Right lung (tissue), 2 donors: ENCODE measurements at regions not wholly inside any gene's neighbourhood (a gene's known extent, or its start where the extent isn't known, plus 50 kb on each side); places are given as distances from the start of the nearest gene placed in this dataset.

Experiments
- DNase-seq, 2 donors: peaks; one replicate each; pipeline ENCODE4 v3.0.0-alpha.2; 2013

DNA sequence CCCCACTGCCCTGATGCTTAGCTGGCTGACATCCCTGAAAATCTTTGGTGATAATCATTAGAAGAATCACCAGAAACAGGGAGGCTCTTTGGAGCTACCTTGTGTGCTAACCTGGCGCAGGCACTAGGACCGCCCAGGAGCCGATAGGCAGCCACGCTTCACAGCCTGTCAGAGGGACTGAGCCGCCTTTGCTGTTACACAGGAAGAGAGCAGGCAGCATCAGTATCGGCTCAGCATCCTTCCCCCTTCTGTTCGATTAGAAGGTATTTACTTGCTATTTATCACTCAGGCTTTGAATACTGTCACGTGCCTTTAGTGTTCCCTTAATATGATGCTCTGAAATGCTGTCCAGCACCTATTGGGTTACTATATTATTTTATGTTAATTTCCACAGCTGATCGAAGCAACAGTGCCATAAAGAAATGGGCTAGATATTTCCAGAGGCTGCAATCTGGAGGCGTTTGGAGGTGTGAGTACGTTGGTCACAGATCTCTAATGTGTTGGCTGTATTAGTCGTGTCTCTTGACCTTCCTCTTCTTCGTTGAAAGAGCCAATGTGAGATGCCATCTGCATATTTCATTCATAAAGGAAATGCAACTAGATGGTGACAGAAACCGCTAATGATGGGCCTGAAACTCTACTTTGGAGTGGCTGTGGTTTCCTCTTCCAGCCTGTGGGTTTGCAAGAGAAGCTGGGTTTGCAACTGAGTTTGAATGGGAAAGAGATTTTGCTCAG lies 110.4 kb upstream of the RAB27B start:
- DNase-seq, result peak in 1 of 2 donors; percentile 21

DNA sequence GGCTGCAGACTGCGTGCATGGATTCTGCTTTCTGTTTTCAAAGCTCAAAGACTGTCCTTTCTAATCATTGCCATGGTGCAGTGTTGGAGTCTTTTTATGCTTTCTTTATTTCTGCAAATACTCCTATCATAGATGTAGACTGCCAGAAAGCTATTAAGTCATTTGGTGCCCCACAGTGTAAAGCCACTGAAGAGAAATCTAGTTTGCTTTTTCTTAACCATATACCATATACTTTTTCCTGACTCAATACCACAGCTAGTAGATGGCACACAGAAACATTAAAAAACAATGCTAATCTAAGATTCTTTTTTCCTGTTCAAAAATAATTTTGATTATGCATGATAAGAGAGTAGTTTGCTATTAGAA lies 109.9 kb upstream of the RAB27B start:
- no peak for DNase-seq

DNA sequence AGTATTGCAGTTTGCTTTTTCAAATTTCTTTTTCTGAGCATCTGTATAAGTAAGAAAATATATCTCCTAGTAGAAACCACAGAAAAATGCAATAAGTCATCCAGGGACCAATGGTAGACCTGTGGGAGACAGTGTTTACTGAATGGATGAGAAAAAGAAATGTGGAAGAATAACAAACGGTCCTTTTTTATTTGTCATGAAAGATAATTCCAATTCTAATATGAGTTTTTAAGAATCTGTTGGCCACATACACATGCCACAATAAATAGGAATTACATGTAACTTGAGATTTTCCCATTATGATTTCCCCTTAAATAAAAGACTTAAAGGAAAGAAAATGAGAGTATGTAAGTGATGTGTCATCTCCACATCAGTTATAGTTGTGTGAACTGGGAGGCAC lies 107.7 kb upstream of the RAB27B start:
- DNase-seq, result no peak

DNA sequence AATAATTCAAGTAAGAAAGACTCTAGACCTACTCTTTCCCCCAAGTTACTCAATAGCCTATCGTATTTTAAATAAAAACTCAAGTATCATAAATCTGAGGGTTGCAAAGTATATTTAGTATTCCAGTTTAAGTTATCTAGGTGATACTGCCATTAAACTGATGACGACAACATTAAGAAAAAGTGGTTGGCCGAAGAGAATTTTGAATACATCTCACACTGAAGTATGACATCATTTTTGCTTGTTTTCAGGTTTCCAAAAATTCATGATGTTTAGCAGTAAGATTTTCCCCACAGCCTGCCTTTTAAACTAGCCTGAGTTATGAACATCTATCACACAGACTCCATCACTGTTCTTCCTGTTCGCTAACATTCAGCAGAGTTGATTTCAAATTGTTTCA lies 102.1 kb upstream of the RAB27B start:
- no peak for DNase-seq

DNA sequence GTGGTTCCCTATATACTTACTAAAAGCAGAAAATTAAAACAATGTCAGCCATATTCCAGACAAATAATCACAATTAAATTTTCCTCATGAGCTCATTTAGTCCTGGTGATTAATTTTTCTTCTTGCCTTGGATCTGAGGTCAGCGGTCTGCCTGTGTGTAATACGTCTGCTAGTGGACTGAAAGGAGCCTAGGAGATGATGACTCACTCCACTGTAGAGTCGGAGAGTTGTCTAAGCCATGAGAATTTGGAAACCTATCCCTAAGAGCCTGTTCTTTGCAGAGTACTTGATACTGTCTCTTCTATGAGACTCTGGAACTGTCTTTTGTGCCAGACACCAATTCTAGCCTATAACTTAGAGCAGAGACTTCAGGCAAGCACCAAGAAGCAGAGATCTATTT lies 94.2 kb upstream of the RAB27B start:
- no peak for DNase-seq

DNA sequence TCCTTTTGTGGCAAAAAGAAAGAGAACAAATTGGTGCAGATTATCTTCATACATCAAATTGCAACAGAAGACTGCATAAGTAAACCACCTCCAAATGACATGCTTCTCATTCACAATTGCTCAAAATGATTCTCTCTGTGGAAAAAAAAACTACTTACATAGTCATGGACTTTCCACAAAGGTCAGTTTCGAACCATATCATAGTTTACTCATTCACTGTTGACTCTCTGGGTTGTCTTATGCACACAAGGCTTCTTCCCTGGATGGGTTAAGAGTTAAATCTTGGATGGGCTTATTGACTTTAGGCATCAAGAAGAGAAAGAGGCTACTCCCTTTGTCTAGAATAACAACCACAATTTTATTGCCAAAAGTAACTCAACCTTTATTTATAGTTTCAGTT lies 91.3 kb upstream of the RAB27B start:
- DNase-seq, result no peak

DNA sequence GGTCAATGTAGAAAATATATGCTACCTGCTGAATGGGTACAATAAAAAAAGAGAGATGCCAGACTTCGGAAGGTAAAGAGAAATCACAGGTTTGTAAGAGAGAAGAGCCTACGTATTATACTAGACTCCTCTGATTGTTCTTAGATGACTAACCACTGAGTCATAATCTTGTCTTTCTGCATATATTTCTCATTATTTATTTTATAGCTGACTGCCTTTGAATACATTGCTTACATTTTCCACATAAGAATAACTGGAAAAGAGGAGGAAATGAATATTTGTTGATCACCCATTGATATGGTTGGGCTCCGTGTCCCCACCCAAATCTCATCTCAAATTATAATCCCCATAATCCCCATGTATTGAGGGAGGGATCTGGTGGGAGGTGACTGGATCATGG lies 90.3 kb upstream of the RAB27B start:
- DNase-seq, result no peak

DNA sequence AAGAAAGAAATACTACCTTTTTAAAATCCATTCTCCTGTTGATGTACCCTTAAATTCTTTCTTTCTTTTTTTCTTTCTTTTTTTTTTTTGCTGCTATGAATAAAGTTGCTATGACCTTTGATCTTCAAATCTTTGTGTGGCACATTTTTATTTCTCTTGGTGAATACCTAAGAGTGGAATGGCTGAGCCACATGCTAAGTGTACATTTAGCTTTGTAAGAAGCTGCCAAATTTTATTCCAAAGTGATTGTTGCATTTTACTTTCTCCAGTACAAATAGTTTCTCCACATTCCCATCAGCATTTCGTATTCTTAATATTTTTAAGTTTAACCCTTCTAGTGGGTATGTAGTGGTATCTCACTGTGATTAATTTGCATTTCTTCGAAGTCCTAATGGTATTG lies 88.8 kb upstream of the RAB27B start:
- DNase-seq, result no peak

DNA sequence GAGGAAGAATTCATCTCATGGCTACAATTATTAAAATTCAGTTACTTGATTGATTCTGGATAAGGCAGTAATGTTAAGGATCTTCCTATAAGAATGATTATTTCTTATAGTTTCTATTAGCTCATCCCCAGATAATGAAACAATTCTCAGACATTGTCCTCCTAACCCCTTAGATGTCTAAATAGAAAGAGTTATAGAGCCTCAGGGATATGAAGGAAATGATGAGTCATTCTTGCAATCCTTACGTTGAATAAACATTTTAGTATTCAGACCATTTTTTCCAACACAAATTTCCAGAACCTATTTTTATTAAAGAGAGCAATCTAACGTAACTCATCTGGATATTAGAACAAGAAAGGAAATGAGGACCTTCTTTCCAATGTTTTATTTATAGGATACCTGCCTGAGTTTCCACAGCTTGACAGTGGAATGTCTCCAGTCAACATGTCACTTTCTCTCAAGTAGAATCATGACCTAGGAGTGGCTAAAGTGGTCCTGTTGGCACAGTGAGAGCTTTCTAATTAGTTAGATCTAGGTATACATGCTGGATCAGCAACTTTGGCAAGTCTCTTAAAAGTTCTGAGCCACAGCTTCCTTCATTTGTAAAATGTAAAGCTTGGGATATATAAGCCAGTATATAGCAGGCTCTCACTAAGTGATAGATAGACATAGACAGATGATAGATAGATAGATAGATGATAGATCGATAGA lies 88.0 kb upstream of the RAB27B start:
- no peak for DNase-seq

DNA sequence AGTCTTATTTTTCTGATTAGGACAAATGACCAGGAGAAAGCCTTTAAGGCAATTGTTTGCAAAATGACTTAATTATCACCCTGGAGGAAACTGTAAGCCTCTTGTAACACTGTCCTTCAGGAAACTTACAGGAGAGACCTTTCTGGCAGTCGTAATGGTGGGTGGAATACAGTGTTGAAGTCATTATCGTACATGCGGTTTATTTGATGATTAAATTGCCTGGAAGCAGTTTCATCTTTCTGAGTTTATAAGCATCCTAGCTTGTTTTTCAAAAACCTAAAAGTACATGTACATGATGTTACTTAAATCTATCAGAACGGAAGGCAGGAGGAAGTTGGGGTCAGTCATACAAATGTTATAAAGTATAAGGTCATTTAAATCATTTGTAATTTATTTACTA lies 86.2 kb upstream of the RAB27B start:
- DNase-seq, result no peak

DNA sequence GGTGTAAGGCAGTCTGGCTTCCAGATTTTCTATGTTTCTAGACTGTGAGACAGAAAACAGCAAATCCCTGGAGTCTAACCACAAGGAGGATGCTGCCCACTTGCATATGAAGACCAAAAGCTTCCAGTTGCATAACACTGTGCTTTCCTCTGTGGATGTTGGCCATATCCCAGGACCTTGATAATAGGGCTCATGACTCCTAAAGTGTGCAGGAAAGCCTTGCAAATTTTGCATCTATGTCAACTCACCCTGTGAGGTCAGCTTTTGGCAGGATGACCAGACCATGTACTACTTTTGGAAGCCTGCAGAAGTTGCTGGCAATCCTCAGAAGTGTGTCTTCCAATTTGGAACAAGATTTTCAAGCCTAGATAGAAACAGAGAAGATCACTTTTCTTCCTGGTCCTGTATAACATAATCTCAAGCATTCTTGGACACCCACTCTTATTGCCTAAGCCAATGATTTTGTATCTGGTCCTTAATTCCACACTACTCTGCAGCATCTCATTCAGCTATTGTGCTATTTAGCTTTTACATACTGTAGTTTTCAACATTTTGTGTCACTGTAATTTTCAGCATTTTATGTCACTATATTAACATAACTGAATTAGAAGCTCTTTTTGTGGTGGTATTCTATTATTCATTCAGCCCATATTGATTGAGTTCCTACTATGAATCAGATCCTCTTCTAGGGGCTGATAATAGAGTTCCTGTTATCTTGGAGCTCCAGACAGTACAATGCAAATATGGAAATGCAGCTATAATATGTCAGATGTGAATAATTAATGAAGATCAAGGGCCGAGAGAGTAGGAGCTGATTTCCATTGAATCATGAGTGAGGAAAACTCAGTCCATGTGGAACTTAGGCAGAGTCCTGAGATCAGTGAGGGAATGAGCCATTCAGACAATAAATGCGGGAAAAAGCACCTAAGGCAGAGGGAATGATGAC lies 85.3 kb upstream of the RAB27B start:
- peak; percentile 90 to 92 for DNase-seq

DNA sequence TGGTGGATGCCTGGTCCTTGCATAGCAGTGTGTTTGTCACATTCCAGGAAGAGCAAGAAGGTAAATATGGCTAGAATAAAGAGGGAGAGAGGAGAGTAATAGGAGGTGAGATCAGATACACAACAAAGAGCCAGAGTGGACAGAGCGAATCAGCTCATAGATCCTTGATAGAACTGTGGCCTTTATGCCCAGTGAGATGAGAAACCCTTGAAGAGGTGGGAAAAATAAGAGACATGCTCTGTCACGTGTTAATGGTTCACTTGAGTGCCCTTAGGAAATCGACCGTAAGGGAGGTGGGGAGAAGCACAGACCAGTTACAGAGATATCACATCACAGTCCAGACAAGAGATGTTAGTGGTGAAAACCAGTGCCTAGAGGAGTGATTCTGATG lies 84.7 kb upstream of the RAB27B start:
- DNase-seq, result no peak

DNA sequence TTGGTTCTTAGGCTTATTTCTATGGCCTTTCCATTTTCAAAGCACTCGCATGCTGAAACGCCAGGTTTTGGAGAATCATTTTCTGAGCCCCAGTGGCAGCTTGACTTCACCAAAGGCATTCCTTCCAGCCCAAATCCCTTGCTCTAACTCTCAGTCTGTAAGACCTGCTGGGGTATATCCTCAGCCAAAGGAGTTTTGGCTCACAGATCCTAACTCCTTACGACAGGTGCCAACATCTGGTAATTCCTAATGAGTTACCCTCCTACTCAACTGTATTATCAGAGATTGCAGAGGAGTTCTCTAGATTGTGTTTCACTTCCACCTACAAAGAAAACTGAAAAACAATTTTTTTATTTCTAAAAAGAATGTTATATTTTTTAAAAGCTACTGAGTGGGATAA lies 79.0 kb upstream of the RAB27B start:
- DNase-seq, result no peak

DNA sequence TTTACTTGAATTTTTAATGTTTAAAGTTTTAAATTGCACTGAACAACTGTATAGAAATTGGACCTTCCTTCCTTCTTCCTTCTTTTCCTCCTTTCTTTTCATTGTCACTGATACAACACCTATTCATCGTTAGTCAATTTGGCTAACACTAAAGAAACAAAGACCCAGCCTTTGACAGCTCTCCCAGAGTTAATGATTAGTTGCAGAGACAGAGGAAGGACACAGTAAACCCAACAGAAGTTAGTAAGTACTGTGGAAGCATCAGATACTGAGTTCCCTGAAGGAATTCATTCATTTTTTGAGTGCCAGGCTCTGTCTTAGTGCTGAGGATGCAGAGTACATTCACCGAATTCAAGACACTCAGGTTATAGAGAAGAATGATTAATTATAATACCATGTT lies 77.9 kb upstream of the RAB27B start:
- no peak for DNase-seq

DNA sequence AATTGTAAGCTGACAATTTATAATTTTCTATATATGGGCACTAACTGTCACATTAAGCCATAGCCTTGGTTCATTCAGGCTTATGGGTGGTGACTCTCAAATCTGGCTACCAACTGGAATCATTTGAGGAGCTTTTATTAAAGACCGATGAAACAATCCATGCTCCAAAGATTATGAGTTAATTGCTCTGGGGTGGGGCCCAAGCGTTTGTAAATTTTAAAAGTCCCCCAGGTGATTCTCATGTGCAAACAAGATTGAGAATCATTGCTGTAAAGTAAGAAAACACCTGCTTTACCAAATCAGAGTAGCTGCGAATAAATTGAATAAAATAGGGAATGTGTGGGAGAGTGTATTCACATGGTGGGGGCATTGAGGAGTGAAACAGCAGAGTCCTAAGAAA lies 76.1 kb upstream of the RAB27B start:
- DNase-seq, result no peak

DNA sequence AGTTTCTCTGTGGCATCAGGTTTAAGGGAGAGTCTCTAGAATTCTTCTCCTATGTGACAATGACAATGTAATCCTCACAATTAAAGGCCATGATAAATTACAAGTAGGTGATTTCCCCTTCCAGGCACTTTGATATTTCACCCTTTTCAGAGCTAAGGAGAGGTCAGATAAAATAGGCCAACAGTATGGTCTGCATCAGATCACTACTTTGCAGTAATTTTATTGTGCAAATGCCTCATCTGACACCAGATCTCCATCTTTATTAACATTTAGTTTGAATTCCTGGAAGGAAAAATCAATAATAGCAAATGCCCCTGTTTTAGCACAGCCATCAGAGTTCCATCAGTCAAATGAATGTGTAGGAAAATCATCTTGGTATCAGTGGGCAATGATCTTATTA lies 72.8 kb upstream of the RAB27B start:
- no peak for DNase-seq

DNA sequence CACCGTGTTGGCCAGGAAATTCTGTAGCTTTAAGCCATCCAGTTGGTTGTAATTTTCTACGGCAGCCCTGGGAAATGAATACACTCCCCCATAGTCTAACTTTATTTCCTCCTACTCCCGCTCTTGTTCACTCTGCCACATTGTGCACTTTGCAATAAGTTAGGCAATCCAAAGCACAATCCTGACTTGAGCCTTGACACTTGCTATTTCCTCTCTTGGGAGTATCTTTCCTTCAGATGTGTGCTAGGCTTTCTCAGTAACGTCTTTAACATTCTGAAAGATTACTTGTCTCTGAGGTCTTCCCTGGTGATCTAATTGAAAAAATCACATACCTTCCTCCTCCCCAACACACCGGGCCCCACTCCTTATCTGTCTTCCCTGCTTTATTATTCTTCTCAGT lies 65.9 kb upstream of the RAB27B start:
- DNase-seq, result no peak

DNA sequence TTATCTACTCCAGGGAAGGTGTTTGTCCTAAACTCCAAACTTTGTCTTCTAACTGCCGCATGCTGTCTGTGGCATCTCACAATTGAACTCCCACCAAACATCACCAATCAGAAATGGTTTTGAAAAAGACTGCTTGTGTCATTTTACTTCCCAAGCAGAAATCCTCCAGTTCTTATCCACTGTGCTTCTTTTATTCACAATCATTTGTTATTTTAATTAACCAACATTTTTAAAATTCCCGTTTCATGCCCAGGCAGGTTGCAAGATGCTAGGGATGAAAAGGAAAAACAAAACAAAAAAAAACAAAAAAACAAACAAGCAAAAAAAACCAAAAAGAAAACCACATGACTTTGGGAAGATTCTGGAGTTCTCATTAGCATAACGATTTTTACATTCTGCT lies 63.5 kb upstream of the RAB27B start:
- DNase-seq, result no peak

DNA sequence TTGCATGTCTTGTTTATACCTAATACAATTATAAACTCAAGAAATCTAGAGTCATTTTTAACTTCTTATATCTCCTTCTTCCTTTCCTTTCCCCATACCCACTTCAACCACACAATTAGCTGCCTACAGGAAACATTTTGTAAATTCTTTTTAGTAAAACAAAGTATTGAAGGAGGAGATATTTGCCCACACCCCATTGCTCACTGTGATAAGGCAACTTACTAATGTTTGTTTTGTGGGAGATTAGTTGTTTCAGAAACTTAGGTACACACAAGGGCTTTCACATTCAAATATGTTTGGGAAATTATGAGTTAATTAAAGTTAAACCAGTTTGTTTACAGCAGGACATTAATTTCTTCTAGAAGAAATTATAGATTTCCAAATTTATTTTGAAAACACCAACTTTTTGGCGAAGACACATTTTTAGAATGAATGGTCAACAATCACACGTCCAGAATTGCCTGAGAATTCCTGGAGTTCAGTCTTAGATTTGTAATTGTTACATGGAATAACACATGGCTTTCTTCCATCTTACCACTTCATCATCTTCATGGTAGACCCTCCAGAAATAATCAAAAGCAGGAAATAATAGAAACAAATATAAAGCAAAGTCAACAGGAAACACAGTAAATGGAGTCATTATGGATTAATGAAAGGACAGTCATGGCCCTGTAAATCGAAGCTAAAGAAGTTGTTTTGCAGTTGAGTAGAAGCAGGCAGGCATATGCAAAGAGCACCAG lies 62.5 kb upstream of the RAB27B start:
- DNase-seq, result peak; percentile 80 to 85

DNA sequence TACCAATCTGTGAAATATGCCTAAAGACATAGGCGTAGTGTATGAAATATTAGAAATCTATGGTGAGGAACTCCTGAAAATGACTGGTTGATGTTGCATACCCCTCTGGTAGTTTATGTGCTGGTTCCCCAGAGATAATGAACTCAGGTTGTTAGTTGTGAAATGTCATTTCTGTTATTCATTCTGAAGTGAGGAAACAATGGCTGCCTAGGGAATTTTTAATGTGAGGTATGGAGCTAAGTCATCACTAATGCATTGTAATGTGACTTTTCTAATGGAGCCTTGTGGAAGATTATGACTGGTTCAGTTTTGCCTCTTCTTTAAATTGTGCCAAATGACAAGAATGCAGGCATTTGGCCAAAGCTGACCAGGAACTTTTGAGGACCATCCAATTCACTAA lies 61.6 kb upstream of the RAB27B start:
- no peak for DNase-seq

DNA sequence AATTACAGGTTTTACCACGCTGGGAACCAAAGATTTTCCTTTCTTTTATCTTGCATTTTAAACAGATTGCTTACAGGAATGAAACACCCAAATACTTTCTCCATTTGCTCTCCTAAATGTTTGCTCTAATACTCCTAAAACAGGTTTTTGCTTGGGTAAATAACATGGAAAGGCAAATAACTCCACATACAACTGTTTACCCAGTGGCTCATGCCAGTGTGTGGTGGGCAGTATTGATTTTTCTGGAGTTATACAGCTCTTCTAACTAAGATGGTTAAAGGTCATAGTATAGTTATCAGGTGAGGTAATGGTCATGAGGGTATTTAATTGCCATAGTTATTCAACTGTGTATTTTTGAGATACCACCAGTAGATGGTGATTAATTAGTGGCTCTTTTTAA lies 61.2 kb upstream of the RAB27B start:
- no peak for DNase-seq
